ENCODE measurements at regions not wholly inside any gene's neighbourhood (a gene's known extent, or its start where the extent isn't known, plus 50 kb on each side); places are given as distances from the start of the nearest gene placed in this dataset.
"Not testable (repeated sequence)": the region's sequence is repeated elsewhere in the genome, so short reads cannot be mapped to it uniquely, and the experiment has no call there.

GRCh38 chr21:13000390-13000789 lies 609.2 kb upstream of the POTED start:
- H3K27ac ChIP-seq, result not testable (repeated sequence)

GRCh38 chr21:13037716-13038115 lies 571.9 kb upstream of the POTED start:
- not testable (repeated sequence) for H3K27ac ChIP-seq

- not testable (repeated sequence) for H3K27ac ChIP-seq
- peak; percentile 77 for TF ChIP-seq CTCF (conservative IDR thresholded peaks at IDR 0.05)
These were observed 556.8 kb upstream of the POTED start for GRCh38 chr21:13052816-13053215.

Measured in VCaP (cell line).